ENCODE measurements at regions not wholly inside any gene's neighbourhood (a gene's known extent, or its start where the extent isn't known, plus 50 kb on each side); places are given as distances from the start of the nearest gene placed in this dataset.

DNA sequence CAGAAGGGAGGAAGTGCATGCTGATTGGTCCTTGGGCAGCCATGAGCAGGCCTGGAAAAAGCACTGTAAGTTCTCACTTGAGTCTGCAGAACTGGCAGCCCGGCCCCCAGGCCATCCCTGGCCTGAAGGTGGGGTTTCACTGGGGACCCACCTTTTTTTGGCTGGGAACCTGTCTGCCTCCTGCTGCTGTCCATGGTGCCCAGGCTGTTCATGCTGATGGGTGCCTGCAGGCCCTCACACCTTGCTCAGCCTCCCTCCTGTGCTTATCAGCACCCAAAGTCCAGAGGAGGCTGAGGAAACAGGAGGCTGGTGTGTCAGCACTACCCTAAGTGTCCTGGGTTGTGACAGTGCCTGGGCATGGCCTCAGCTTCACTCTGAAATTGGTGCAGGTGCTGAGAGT is 134.4 kb upstream of the SPRY4 start:
- TF ChIP-seq RARB (CRISPR knock-in tag; IDR thresholded peaks at IDR 0.05) (no peak), CREB5 (CRISPR knock-in tag; IDR thresholded peaks at IDR 0.05; ENCODE audit: low read depth) (no peak), ZFP30 (CRISPR knock-in tag; IDR thresholded peaks at IDR 0.05) (no peak), ARNTL (CRISPR knock-in tag; IDR thresholded peaks at IDR 0.05; ENCODE audit: borderline replicate concordance, low read depth) (no peak), GLIS3 (CRISPR knock-in tag; IDR thresholded peaks at IDR 0.05) (no peak), ESRRG (CRISPR knock-in tag; IDR thresholded peaks at IDR 0.05) (no peak), ZFP3 (CRISPR knock-in tag; IDR thresholded peaks at IDR 0.05) (no peak), BACH2 (CRISPR knock-in tag; IDR thresholded peaks at IDR 0.05; ENCODE audit: borderline replicate concordance) (no peak), CSRNP3 (CRISPR knock-in tag; IDR thresholded peaks at IDR 0.05) (no peak), CSDC2 (CRISPR knock-in tag; IDR thresholded peaks at IDR 0.05) (no peak), ISL1 (CRISPR knock-in tag; IDR thresholded peaks at IDR 0.05) (no peak), SNAI2 (CRISPR knock-in tag; IDR thresholded peaks at IDR 0.05) (no peak), TOX (CRISPR knock-in tag; IDR thresholded peaks at IDR 0.05; ENCODE audit: borderline replicate concordance) (no peak), PATZ1 (CRISPR knock-in tag; IDR thresholded peaks at IDR 0.05; ENCODE audit: borderline replicate concordance) (no peak)

Data from SK-N-SH treated with all-trans-retinoic acid at 6 μM for 48 hours (cell line).